ENCODE measurements at regions not wholly inside any gene's neighbourhood (a gene's known extent, or its start where the extent isn't known, plus 50 kb on each side); places are given as distances from the start of the nearest gene placed in this dataset.

GRCh38 chr10:5582736-5583135, 58.0 kb downstream of the CALML3 start:
- Mint-ChIP-seq H3K4me1 (peaks cover 39% of the 10 kb centered on the region), H3K27ac (no peak overlapping the region)
- POLR2A ChIA-PET = no interaction called here

GRCh38 chr10:5583525-5584175, 58.9 kb downstream of the CALML3 start:
- ChIA-PET POLR2A (no interaction called here), CTCF (interaction anchor here (1.9 kb wide), 1 partner anchor 40 kb away, joined by 15 read pairs; no protein-coding TSS in a partner anchor)
- H3K27me3 Mint-ChIP-seq (ENCODE audit: low read depth) = 0 out of 2 replicates have a peak, but pooled peaks cover 4% of the 10 kb centered on the region
- H3K4me3 Mint-ChIP-seq = no peak overlapping the region
- TF ChIP-seq ZNF512 (CRISPR knock-in tag; IDR thresholded peaks at IDR 0.05; ENCODE audit: borderline replicate concordance) (no peak), MYBL2 (CRISPR knock-in tag; IDR thresholded peaks at IDR 0.05) (no peak), ZNF219 (CRISPR knock-in tag; IDR thresholded peaks at IDR 0.05; ENCODE audit: borderline replicate concordance) (no peak), FOXJ3 (CRISPR knock-in tag; IDR thresholded peaks at IDR 0.05; ENCODE audit: borderline replicate concordance) (no peak), NR2C2 (CRISPR knock-in tag; IDR thresholded peaks at IDR 0.05) (no peak), ZNF423 (CRISPR knock-in tag; IDR thresholded peaks at IDR 0.05) (no peak), MAX (CRISPR knock-in tag; IDR thresholded peaks at IDR 0.05) (no peak), NR3C1 (CRISPR knock-in tag; conservative IDR thresholded peaks at IDR 0.05; ENCODE audit: low read depth) (no peak), CREM (CRISPR knock-in tag; IDR thresholded peaks at IDR 0.05) (no peak), USF2 (CRISPR knock-in tag; IDR thresholded peaks at IDR 0.05) (no peak), ESRRA (CRISPR knock-in tag; IDR thresholded peaks at IDR 0.05; ENCODE audit: borderline replicate concordance) (no peak), AFF4 (CRISPR knock-in tag; IDR thresholded peaks at IDR 0.05; ENCODE audit: borderline replicate concordance) (no peak)
- peaks cover 41% of the 10 kb centered on the region for H3K4me1 Mint-ChIP-seq
- H3K27ac Mint-ChIP-seq = peak overlapping the region; percentile 31; the same call in 1 of the 2 replicates
- peak; percentile 63 for DNase-seq (ENCODE audit: low spot score)
- no peaks in the 10 kb centered on the region for H3K9me3 Mint-ChIP-seq
- no peaks in the 10 kb centered on the region for H3K36me3 Mint-ChIP-seq
- ATAC-seq = peak; percentile 58

More at GRCh38 chr10:5582736-5583135, 58.0 kb downstream of the CALML3 start:
- TF ChIP-seq HMGXB4 (CRISPR knock-in tag; IDR thresholded peaks at IDR 0.05) (no peak), PREB (CRISPR knock-in tag; IDR thresholded peaks at IDR 0.05; ENCODE audit: borderline replicate concordance) (no peak), MYBL2 (CRISPR knock-in tag; IDR thresholded peaks at IDR 0.05) (no peak)
- Mint-ChIP-seq H3K9me3 (no peaks in the 10 kb centered on the region), H3K4me3 (no peak overlapping the region), H3K36me3 (no peaks in the 10 kb centered on the region), H3K27me3 (ENCODE audit: low read depth) (0 out of 2 replicates have a peak, but pooled peaks cover 4% of the 10 kb centered on the region)
- CTCF ChIA-PET = interaction anchor here (0.6 to 2.0 kb wide), 5 partner anchors 18 to 142 kb away, joined by 3 to 7 read pairs (median 4); no protein-coding TSS in a partner anchor
- peak; percentile 15; the same call in 1 of the 2 replicates for ATAC-seq
- no peak for DNase-seq (ENCODE audit: low spot score)

Measured in WTC11 (cell line).